GM19463 (cell line): ENCODE measurements at regions not wholly inside any gene's neighbourhood (a gene's known extent, or its start where the extent isn't known, plus 50 kb on each side); places are given as distances from the start of the nearest gene placed in this dataset.

ENCODE experiments used
- ATAC-seq: cut with Tn5 transposase; IDR thresholded peaks from one replicate; pipeline ENCODE4 v1.9.1; 2021; ENCODE audit warnings: mild to moderate bottlenecking, moderate library complexity; ENCODE audit not compliant: unreplicated experiment

- ATAC-seq: no peak
Observed at GRCh38 chr6:112710710-112711109, 363.6 kb downstream of the RFPL4B start.

GRCh38 chr6:112713402-112713801 is 366.3 kb downstream of the RFPL4B start:
- no peak for ATAC-seq

GRCh38 chr6:112717401-112717800 is 370.3 kb downstream of the RFPL4B start:
- ATAC-seq: no peak

DNA sequence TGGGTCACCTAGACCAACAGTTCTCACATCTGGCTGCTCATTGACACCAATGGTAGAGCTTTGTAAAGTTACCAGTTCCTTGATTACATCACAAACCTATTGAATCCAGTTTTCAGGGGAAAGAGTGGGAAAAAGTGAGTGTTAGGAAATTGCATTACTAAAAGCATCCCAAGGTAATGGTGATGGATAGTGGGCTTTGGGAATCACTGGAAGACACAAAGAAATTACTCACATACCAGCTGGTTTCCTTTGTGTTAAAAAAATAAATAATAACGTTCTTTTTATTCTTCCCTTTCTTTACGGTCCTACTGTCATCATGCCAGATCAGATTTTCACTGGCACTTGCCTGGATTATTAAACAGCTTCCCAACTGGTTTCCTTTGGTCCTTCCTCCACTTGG is 370.7 kb downstream of the RFPL4B start:
- ATAC-seq: no peak

GRCh38 chr6:112725541-112726085 is 378.5 kb downstream of the RFPL4B start:
- ATAC-seq: no peak

DNA sequence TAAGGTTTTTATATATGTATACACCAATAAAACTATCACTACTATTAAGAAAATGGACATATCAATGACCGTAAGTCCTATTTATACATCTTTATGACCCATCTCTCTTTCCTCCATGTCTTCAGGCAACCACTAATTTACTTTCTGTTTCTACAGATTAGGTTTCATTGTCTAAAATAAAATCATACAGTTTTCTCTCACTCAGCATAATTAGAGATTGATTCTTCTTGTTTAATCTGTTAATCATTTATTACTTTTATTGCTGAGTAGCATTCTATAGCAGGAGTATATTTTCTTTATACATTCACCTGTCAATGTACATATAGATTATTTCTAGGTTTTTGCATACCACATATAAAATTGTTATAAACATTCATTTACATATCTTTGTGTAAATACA is 388.0 kb downstream of the RFPL4B start:
- ATAC-seq: no peak

DNA sequence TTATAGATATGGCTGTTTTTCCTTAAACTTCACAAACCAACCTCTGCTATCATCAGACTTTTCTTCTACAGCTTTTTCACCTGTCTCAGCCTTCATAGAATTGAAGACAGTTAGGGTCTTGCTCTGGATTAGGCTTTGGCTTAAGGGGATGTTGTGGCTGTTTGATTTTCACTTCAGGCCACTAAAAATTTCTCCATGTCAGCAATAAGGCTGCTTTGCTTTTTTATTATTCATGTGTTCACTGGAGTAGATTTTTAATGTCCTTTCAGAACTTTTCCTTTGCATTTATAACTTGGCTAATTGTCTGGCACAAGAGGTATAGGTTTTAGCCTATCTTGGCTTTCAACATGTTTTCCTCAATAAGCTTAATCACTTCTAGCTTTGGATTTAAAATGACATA is 392.6 kb downstream of the RFPL4B start:
- ATAC-seq: no peak

DNA sequence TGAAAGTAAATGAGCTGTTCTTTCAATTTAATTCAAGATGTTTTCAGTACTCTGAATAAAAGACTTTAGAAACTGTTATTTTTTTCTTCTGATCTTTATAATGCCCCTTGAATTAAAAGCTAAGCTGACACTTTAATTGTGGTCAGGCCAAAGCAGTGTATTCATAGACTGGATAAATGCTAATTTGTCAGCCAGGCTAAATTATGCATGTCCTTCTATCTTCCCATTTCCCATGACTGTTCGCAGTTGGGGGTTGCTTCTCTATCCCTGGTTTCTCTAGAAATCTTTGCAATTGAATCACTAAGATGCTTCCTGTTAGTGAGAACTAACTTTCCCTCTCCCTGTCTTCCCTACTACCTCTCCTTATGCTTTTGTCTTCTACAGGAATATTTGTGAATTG is 396.2 kb downstream of the RFPL4B start:
- ATAC-seq: no peak

DNA sequence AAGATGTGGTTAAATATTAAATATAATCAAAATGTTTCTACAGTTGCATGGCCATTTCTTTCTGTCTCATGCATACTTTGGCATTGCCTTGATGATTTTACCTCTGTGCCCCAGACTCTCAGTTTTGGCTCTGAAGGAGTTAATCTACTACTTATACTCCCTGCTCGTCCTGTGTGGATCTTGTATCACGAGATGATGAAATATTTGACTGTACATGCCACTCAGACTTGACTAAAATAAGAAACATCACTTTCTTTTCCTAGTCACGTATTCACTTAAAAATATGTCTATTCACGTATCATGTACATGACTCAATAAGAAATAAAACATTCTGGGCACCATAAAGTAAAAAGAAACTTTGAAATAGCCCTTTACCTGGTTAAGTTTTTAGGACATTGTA is 397.7 kb downstream of the RFPL4B start:
- ATAC-seq: no peak

DNA sequence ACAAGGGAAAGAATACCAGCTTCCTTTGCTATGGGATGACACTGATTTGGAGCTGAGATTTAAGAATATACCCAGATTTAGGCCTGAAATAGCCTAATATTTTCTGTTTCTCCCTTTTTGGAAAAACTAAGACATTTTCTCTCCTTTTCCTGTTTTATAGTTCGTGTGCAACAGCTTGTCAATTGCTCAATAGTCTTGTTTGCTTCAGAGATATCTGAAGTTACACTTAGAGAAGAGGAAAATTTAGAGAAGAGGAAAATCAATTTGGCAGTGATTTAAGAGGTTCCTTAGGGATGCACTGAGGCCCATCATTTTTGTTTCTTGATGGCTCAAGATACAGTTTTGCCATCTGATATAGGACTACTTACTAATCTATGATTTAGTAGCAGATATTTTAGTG is 398.6 kb downstream of the RFPL4B start:
- no peak for ATAC-seq

DNA sequence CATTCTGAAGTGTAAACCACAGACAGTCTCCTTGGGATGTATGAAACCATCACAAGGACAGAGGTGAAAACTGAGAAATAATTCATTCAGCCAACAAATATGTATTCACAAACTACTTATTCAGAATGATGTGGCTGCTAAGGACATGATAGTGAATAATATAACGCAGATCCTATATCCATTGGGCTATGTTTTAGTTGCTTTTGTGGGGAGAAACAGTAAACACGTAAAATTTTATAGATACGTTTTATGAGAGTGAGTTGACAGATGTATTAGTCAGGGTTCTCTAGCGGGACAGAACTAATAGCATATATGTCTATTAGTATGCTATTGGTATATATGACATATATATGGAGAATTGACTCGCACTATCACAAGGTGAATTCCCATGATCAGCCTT is 402.5 kb downstream of the RFPL4B start:
- ATAC-seq: no peak

- no peak for ATAC-seq
Observed at GRCh38 chr6:112752305-112752704, 405.2 kb downstream of the RFPL4B start.

- ATAC-seq: no peak
Observed at GRCh38 chr6:112752791-112753190, 405.7 kb downstream of the RFPL4B start.

DNA sequence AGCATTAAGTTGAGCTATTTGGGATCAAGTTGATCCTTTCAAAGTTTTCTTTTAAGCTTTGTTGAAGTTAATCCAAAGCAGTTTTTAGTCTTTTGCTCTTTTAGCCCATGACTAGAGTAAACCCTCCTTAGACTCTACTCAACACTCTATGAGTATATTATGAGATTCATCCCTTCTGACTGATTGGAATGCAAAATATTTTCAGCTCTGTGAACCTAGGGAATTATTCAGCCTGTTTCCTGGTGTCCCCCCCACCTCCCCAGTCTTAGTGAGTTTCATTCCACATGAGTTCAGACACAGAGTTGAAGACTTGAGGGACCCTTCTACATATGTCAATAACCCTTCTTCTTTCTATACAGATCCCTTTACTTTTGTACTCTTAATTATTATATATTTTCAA is 413.7 kb downstream of the RFPL4B start:
- ATAC-seq: no peak

DNA sequence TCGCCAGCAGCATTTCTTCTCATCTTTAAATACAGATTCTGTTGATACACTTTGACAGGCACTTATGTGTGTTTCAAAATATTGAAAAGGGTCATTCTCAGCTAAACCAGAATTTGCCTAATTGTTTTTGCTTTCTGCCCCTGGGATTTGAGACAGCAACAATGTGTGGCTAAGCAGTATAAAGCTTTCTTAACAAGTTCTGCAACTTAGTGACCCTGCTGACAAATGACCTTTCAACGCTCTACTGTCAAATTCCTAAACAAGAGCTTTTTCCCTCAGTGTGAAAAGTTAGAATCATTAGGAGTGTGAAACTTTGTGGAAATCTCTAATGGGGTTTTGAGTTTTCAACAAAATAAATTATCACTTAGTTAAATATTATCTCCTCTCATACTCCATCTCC is 414.6 kb downstream of the RFPL4B start:
- ATAC-seq: no peak

- no peak for ATAC-seq
Observed at GRCh38 chr6:112764377-112764776, 417.2 kb downstream of the RFPL4B start.

DNA sequence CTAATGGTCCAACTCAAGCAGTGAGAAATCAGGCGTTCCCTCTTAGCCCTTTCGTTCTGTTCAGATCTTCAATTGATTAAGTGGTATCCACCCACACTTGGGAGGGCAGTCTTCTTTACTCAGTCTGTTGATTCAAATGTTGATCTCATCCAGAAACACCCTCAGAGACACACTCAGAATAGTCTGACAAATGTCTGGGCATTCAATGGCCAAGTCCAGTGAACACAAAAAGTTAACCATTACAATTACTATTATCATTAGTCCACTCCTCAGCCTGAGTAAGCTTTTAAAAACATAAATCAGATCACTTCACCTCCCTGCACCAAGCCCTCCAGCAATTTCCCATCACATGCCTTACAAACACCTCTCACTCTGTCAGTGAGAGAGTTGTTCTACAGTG is 423.2 kb downstream of the RFPL4B start:
- ATAC-seq: no peak

DNA sequence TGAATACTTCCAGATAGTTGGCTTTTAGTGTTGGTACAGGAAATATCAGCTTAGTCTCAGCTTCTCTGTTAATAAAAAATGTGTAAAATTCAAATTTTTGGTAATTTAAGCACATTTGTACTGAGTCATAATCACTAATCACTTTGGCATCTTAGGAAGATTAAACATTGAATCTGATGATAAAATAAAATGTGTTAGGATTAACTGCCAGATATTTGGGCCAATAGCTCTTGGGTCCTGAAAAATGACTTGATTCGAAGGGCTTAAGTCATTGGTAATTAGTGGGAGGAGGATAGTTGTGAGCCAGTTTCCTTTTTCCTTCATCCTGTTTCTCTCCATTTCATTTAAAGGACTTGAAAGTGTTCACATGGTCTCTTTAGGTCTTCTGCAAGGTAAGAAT is 426.1 kb downstream of the RFPL4B start:
- no peak for ATAC-seq

DNA sequence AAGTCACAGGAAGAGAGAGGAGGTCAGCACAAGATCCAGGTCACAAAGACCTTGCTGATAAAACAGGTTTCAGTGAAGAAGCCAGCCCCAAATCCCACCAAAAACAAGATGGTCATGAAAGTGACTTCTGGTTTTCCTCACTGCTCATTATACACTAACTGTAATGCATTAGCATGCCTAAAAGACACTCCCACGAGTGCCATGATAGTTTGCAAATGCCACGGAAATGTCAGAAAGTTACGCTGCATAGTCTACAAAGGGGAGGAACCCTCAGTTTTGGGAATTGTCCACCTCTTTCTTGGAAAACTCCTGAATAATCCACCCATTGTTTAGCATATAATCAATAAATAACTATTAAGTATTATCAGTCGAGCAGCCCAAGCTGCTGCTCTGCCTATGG is 427.2 kb downstream of the RFPL4B start:
- ATAC-seq: no peak

- ATAC-seq: peak; percentile 95
Observed at GRCh38 chr6:112780498-112781096, 433.5 kb downstream of the RFPL4B start.

- ATAC-seq: no peak
Observed at GRCh38 chr6:112781241-112781640, 434.1 kb downstream of the RFPL4B start.

DNA sequence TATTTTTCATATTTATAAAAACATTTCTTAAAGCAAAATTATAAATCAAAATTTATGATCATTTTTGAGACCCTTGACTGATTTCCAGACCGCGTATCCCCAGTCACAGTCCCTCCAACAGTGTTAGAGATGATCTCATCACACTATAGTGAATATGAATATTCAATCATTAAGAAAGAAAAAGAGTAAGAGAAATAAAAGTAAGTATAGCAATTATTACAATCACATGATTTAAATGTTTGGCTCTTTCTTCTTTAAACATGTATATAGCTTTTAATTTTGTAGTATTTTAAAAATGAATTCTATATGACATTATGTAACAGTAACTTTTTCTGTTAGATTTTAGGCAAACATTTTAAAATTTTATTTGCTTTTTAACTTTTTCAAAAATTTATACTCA is 438.3 kb downstream of the RFPL4B start:
- ATAC-seq: no peak

DNA sequence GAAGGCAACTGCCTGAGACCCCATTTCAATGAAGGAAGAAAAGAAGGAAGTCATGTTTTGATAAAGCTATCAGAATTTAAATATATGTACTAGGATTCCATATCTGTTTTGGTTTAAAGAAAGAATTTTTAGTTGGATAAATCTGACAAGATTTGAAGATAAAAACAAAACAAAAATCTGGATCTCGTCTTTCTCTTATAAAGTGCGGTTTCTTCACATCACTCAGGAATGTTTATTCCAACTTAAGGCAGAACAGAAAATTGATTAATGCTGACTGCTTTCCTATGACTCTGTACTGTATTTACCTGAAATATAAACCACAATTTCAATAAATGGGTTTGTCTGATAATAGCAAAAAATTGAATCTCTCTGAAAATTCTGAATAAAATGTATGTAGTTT is 439.7 kb downstream of the RFPL4B start:
- no peak for ATAC-seq
